NOMO-1 (cell line): ENCODE measurements at regions not wholly inside any gene's neighbourhood (a gene's known extent, or its start where the extent isn't known, plus 50 kb on each side); places are given as distances from the start of the nearest gene placed in this dataset.

Experiments used
- DNase-seq, 2 experiments: peaks; one replicate each; lab custom pipeline; 2025; ENCODE audit not compliant: unreplicated experiment in 2 of 2; lab: John Stamatoyannopoulos, UW

- no peak for DNase-seq
Measured at GRCh38 chr6:99219788-99220187, 129.7 kb downstream of the FAXC start.

DNA sequence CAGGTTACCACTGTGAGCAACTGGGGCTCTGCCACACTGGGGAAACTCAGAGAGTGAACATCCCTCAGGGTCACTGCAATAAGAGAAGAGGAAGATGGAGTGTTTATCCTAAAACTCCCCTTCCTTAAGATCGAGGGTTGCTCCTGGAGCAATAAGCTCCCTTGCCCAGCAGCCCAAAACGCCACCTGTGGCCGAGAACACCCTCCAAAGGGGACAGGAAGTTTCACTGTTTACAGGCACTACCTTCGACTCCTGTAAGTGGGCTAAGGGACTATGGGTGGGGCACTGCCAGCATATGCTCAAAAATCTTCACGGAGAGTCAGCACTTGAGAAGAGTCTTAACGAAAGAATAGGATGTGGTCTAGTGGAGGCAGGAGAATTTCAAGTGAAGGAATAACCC, 132.5 kb downstream of the FAXC start:
- DNase-seq = no peak

DNA sequence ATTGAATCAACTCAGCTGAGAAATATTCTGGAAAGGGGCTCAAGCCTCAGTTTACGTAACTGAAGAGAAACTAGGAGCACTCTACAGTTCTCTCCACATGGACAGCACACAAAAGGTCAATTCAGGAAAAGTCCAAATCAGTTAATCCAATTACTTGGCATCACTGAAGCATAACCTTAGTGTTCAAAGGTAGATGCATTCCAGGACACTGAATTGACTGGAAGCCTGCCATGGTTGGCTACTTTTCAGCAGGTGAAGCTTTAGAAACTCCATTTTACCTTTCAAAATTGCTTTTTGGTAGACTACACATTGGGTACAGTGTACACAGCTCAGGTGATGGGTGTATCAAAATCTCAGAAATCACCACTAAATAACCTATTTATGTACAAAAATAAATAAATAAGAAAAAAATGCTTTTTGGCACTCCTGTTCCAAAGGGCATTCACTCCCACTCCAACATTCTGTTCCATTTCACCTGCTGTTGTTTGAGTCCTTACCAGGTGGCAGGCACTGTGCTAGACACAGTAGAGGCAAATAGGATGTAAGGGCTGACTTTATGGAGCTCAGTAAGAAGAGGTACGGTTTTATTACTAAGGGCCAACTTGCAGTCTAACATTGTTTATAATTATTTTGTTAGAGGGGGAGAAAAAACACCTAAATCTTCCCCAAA, 153.4 kb downstream of the FAXC start:
- no peak for DNase-seq

- no peak for DNase-seq
Measured at GRCh38 chr6:99192561-99192960, 156.9 kb downstream of the FAXC start.

- no peak for DNase-seq
Measured at GRCh38 chr6:99189823-99190721, 159.4 kb downstream of the FAXC start.

DNA sequence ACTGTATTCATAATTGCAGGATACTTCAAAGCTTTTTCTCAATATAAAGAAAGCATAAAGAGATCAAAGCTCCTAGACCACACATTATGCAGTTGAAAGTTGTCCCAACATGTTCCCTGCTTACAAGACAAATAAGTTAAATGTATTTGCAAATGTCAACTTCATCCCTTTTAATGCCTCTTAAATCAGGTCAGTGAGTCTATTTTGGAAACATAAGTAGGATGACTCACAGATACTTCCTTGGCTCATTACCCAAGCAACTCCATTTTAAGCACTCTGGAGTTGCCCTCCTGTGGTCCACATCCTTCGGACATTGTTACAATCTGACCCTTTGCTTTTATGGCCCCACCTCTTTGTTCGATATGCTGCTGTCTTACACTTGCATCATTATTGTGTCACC, 162.0 kb downstream of the FAXC start:
- no peak for DNase-seq

DNA sequence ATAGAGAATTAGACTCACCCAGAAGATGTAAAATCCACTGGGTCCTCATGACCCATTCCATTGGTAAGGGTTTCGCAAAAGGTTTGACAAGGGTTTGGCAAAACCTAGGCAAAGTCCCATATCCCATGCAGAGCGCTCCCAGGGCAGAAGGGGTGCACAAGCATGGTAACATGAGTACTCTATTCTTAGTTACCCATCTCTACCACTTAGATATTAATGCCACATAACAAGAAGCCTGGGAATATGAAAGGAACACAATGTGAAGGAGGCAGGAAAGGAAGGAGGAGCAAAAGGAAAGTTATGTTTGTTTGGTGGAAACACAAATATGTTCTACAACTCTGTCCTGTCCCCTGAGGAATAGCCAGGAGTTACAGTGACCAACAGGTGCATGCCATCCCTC, 163.1 kb downstream of the FAXC start:
- DNase-seq = no peak

- DNase-seq = no peak
Measured at GRCh38 chr6:99185525-99185924, 163.9 kb downstream of the FAXC start.

GRCh38 chr6:99184696-99185095, 164.8 kb downstream of the FAXC start:
- DNase-seq = no peak

DNA sequence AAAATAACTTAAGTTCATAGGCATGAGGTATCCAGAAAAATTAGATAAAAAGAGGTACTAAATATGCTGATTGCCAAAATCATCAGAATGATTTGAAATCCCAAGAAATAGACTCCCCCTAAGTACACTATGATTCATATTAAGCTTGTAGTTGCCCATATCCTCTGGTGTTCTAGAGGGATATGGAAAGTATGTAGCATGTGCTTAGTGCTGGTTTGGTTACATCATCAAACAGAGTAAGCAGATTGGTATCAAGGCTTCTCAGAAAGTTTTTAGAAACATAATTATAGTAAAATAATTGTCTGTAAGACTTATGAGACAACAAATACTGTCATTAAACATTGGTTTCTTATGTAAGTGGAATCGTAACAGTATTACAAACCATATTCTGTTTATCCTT, 166.4 kb downstream of the FAXC start:
- DNase-seq = no peak

DNA sequence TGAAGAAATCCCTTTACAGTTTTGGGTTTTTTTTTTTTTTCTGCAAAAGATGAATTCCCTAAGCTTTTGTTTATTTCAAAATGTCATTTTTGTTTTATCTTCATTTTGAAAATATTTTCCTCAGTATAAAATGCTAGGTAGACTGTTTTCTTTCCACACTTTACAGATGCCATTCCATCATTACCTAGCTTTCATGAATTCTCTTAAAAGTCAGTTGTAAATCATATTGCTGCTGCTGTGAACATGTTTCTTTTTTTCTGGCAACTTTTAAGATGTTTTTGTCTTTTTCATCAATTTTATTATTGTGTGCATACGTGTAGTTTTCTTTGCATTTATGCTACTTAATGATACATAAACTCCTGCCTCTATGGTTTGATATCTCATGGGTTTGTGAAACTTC, 168.3 kb downstream of the FAXC start:
- DNase-seq = no peak

DNA sequence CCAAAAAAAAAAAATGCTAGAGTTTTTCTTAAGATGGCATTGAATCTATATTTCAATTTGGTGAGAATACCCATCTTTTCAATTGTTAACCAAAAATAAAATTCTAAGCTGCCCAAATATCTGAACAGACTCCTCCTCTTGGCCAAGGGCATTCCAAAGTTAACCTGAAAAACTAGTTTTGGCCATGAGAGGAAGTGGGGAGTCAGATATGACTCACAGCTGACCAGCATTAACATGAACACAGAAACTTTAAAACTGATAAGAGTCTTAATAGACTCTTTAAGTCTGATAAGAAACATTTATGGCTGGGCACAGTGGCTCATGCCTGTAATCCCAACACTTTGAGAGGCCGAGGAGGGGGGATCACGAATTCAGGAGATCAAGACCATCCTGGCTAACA, 171.3 kb downstream of the FAXC start:
- DNase-seq = no peak

GRCh38 chr6:99177736-99178135, 171.7 kb downstream of the FAXC start:
- no peak for DNase-seq

GRCh38 chr6:99165838-99166237, 183.6 kb downstream of the FAXC start:
- no peak for DNase-seq

DNA sequence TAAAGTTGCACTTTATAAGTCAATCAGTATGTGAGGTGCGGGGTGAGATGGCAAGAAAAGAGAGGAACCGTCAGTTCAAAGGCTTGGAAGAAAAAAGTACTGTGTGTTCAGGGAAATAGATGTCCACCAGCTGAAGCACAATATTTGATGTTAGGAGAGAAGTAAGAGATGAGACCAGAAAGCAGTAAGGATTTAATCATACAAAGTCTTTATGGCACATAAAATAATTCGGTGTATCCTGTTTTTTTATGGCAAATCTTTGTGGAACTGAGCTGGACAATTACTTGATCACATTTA, 197.2 kb downstream of the FAXC start:
- no peak for DNase-seq

- no peak for DNase-seq
Measured at GRCh38 chr6:99151634-99152346, 197.7 kb downstream of the FAXC start.

GRCh38 chr6:99148761-99149160, 200.7 kb downstream of the FAXC start:
- DNase-seq = no peak

- DNase-seq = no peak
Measured at GRCh38 chr6:99148111-99148510, 200.4 kb upstream of the FBXL4 start.

- no peak for DNase-seq
Measured at GRCh38 chr6:99147206-99147605, 199.5 kb upstream of the FBXL4 start.

DNA sequence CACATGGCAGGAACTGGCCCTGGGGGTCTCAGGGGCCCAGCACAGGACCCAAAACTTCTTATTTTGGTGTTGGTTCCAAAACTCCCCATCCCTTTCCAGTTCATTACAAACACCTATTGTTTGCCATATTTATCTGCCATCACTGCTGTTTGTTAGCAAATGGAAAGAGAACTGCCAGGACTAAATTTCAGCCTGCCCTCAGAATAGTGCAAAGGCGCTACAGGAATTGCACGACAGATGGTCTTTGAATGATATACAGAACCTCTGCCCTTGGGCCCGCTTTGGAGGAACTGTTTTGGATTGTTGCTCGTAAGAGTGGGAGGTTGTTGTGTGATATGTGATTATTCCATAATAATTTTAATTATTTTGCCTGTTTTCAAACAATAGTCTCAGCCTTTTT, 199.0 kb upstream of the FBXL4 start:
- no peak for DNase-seq

GRCh38 chr6:99145738-99146137, 198.0 kb upstream of the FBXL4 start:
- no peak for DNase-seq
